Smooth muscle cell (in vitro differentiated cells): ENCODE measurements at regions not wholly inside any gene's neighbourhood (a gene's known extent, or its start where the extent isn't known, plus 50 kb on each side); places are given as distances from the start of the nearest gene placed in this dataset.

Experiments
- DNase-seq: peaks from one replicate; lab custom pipeline; 2025; ENCODE audit not compliant: unreplicated experiment; lab: John Stamatoyannopoulos, UW
- H2AFZ ChIP-seq: fragments of 200-600 bp; sonication (generic); 2 replicates; pipeline ENCODE4 v1.6.0; 2016; ENCODE audit warnings: antibody characterized with exemption, low read depth, mild to moderate bottlenecking
- H3F3A ChIP-seq: fragments of 200-600 bp; sonication (generic); 2 replicates; pipeline ENCODE4 v1.6.0; 2017; ENCODE audit warnings: antibody characterized with exemption, low read depth
- H3K27ac ChIP-seq: fragments of 200-600 bp; sonication (generic); 2 replicates; pipeline ENCODE4 v1.5.1; 2016; ENCODE audit warnings: low read depth, mild to moderate bottlenecking
- H3K27me3 ChIP-seq: fragments of 200-600 bp; sonication (generic); 2 replicates; pipeline ENCODE4 v1.6.1; 2016; ENCODE audit warnings: low read depth, mild to moderate bottlenecking
- H3K36me3 ChIP-seq: fragments of 200-600 bp; sonication (generic); 2 replicates; pipeline ENCODE4 v1.5.1; 2016; ENCODE audit warnings: low read depth
- H3K4me1 ChIP-seq: fragments of 200-600 bp; sonication (generic); 2 replicates; pipeline ENCODE4 v1.5.1; 2016; ENCODE audit warnings: low read depth
- H3K4me2 ChIP-seq: fragments of 200-600 bp; sonication (generic); 2 replicates; pipeline ENCODE4 v1.6.0; 2016; ENCODE audit warnings: mild to moderate bottlenecking
- H3K4me3 ChIP-seq: fragments of 200-600 bp; sonication (generic); 2 replicates; pipeline ENCODE4 v1.5.1; 2016; ENCODE audit warnings: mild to moderate bottlenecking
- H3K79me2 ChIP-seq: fragments of 200-600 bp; sonication (generic); 2 replicates; pipeline ENCODE4 v1.6.0; 2016; ENCODE audit warnings: low read depth, mild to moderate bottlenecking
- H3K9ac ChIP-seq: fragments of 200-600 bp; sonication (generic); 2 replicates; pipeline ENCODE4 v1.6.0; 2016; ENCODE audit warnings: low read depth
- H3K9me3 ChIP-seq: fragments of 200-600 bp; sonication (generic); replicated peaks from 2 replicates; pipeline ENCODE4 v1.5.1; 2016; ENCODE audit warnings: low read depth
- H4K20me1 ChIP-seq: fragments of 200-600 bp; sonication (generic); 2 replicates; pipeline ENCODE4 v1.6.0; 2016; ENCODE audit warnings: low read depth
- WGBS: methylation state at CpG from one replicate; pipeline ENCODE4 v1.1.7; 2016; ENCODE audit warnings: low lambda C conversion rate; 5-methylcytosine and 5-hydroxymethylcytosine counted together
- TF ChIP-seq, protein P1 (sequence below): fragments of 200-600 bp; sonication (generic); IDR thresholded peaks from 2 replicates; pipeline ENCODE4 v1.5.1; 2017; ENCODE audit warnings: borderline replicate concordance, mild to moderate bottlenecking, antibody characterized with exemption; ENCODE audit not compliant: insufficient read depth, poor library complexity, severe bottlenecking

DNA sequence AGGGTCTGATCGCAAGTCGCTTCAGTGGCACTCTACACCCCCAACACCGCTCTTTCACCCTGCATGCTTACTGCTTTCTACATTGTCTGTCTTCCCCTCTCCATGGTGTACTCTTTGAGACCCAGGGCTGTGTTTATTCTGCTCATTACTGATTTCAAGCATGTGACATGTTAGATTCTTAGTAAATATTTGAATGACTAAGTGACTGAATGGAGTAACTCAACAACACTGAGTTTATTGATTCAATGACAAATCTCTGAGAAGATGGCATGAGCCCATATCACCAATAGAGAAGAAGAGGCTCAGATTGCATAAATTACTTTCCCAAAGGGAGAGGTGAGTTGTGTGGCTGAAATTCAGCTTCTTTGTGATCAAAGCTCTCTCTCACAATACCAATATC, 89.7 kb upstream of the OSMR start:
- H3F3A ChIP-seq = no peaks in the 10 kb centered on the region
- TF ChIP-seq, protein P1, sequence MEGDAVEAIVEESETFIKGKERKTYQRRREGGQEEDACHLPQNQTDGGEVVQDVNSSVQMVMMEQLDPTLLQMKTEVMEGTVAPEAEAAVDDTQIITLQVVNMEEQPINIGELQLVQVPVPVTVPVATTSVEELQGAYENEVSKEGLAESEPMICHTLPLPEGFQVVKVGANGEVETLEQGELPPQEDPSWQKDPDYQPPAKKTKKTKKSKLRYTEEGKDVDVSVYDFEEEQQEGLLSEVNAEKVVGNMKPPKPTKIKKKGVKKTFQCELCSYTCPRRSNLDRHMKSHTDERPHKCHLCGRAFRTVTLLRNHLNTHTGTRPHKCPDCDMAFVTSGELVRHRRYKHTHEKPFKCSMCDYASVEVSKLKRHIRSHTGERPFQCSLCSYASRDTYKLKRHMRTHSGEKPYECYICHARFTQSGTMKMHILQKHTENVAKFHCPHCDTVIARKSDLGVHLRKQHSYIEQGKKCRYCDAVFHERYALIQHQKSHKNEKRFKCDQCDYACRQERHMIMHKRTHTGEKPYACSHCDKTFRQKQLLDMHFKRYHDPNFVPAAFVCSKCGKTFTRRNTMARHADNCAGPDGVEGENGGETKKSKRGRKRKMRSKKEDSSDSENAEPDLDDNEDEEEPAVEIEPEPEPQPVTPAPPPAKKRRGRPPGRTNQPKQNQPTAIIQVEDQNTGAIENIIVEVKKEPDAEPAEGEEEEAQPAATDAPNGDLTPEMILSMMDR = no peak
- H3K4me2 ChIP-seq = no peak overlapping the region
- H3K79me2 ChIP-seq = no peaks in the 10 kb centered on the region
- 97% methylated on average over 3 of the region's 3 CpGs for WGBS
- no peaks in the 10 kb centered on the region for H3K36me3 ChIP-seq
- no peak overlapping the region for H3K4me3 ChIP-seq
- H4K20me1 ChIP-seq = no peaks in the 10 kb centered on the region
- H3K27me3 ChIP-seq = no peaks in the 10 kb centered on the region
- H3K9me3 ChIP-seq = no peaks in the 10 kb centered on the region
- no peak overlapping the region for H2AFZ ChIP-seq
- no peaks in the 10 kb centered on the region for H3K4me1 ChIP-seq
- H3K9ac ChIP-seq = no peak overlapping the region
- H3K27ac ChIP-seq = no peak overlapping the region
- DNase-seq = no peak

DNA sequence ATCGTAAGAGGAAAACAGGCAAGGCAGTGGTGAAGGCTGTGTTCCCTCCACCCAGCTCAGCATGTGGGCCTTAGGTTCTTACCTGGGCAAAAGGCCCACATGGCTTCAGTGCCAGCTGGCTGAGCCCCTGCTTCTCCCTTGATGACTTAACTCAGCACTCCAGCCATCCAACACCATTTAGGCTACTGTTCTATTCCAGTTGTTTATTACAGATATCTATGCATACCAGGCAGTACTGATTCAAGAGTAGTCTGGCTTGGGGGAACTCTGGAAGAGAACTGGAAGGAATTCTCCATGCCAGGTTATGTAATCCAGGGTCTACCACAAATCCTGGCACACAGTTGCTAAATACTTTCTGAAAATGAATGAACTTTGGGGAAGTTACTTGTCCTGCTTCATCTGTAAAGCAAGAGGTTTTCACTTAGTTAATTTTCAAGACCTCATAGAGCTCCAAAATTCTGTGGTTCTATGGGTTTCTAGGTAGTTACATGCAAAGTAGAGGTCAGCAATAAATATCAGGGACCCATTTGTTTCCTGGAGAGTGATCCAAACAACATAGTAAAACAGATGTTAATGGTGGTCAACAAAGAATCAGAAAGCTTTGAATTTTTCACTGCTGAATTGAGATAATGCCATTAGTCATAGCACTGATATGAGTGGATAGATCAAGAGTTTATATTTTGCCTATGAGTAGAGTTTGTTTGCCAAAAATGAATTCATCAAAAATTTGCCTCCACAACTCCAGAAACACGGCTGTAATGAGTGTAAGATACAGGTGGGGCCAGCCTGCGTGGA, 88.2 kb upstream of the OSMR start:
- TF ChIP-seq, protein P1 = no peak
- Histone ChIP-seq H3K27ac (no peak overlapping the region), H3K9ac (no peak overlapping the region), H2AFZ (no peak overlapping the region), H3K4me1 (no peaks in the 10 kb centered on the region), H3K4me3 (no peak overlapping the region), H3K36me3 (no peaks in the 10 kb centered on the region), H4K20me1 (no peaks in the 10 kb centered on the region), H3F3A (no peaks in the 10 kb centered on the region), H3K27me3 (no peaks in the 10 kb centered on the region), H3K79me2 (no peaks in the 10 kb centered on the region), H3K9me3 (no peaks in the 10 kb centered on the region), H3K4me2 (no peak overlapping the region)
- no peak for DNase-seq
- 97% methylated on average over 3 of the region's 3 CpGs for WGBS

DNA sequence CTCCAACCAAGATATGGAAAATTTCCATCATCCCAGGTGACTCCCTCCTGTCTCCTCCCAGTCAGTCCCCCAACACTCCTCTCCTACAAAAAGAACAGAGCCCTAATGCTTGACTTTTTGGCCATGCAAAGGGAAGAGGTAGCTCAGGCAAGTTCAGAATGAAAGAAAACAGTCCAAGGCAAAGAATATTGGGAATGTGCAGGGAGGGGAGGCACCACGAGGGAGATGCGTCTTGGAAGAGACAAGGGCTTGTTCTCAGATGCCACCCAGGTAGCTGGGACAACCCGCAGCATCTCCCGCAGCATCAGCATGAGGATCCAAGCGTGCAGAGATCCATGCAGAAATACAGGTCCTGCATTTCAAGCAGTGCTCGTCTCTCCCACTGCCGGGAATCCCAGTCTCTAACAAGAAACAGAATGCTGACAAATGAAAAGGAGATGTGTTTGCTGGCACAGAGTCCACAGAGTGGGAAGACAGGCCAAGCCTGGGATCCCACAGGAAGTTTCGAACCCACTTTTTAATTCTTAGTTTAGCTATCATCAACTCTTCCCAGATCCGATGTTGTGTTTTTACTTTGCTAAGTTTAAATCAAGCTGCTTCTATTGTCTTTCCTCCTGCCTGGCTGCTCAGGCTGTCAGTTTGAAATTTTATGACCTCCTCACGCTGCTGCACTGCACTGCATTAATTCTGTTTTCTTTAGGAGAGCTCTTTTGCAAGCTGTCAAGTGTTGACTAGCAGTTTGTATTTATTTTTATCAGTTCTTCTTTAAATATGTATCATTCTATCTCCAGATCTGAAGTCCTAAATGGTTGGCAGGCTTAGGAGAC, 86.8 kb upstream of the OSMR start:
- Histone ChIP-seq H3K27me3 (no peaks in the 10 kb centered on the region), H4K20me1 (no peaks in the 10 kb centered on the region), H3K79me2 (no peaks in the 10 kb centered on the region), H3F3A (no peaks in the 10 kb centered on the region), H3K27ac (no peak overlapping the region), H2AFZ (peak overlapping the region; percentile 57), H3K4me1 (no peaks in the 10 kb centered on the region), H3K36me3 (no peaks in the 10 kb centered on the region), H3K9ac (no peak overlapping the region), H3K9me3 (no peaks in the 10 kb centered on the region), H3K4me3 (no peak overlapping the region), H3K4me2 (no peak overlapping the region)
- TF ChIP-seq, protein P1 = no peak
- DNase-seq = no peak
- 71% methylated on average over 10 of the region's 10 CpGs for WGBS
